Adipocyte (in vitro differentiated cells): ENCODE measurements at regions not wholly inside any gene's neighbourhood (a gene's known extent, or its start where the extent isn't known, plus 50 kb on each side); places are given as distances from the start of the nearest gene placed in this dataset.

Source experiments
- DNase-seq: peaks from one replicate; pipeline ENCODE4 v3.0.0-alpha.2; 2015; ENCODE audit warnings: low read depth
- H3K27me3 ChIP-seq: replicated peaks from 2 replicates; pipeline ENCODE4 v1.7.0; 2013; ENCODE audit warnings: mild to moderate bottlenecking, low read length, moderate library complexity; ENCODE audit not compliant: control insufficient read depth, insufficient read depth
- H3K36me3 ChIP-seq: 2 replicates; pipeline ENCODE4 v1.7.0; 2013; ENCODE audit warnings: low read length, mild to moderate bottlenecking, moderate library complexity; ENCODE audit not compliant: control insufficient read depth, insufficient read depth, severe bottlenecking
- H3K4me1 ChIP-seq: 2 replicates; pipeline ENCODE4 v1.7.0; 2013; ENCODE audit warnings: mild to moderate bottlenecking, low read length, moderate library complexity; ENCODE audit not compliant: control insufficient read depth, insufficient read depth
- H3K4me3 ChIP-seq: 2 replicates; pipeline ENCODE4 v1.7.0; 2013; ENCODE audit warnings: mild to moderate bottlenecking, low read length, moderate library complexity
- H3K9ac ChIP-seq: 2 replicates; pipeline ENCODE4 v1.7.0; 2013; ENCODE audit warnings: mild to moderate bottlenecking, low read length, moderate library complexity
- H3K9me3 ChIP-seq: 2 replicates; pipeline ENCODE4 v1.7.0; 2013; ENCODE audit warnings: mild to moderate bottlenecking, low read length, moderate library complexity; ENCODE audit not compliant: control insufficient read depth

GRCh38 chr5:107275333-107275732 is 395.4 kb downstream of the EFNA5 start:
- Histone ChIP-seq H3K9me3 (no peaks in the 10 kb centered on the region), H3K9ac (no peak overlapping the region), H3K27me3 (no peaks in the 10 kb centered on the region), H3K36me3 (no peaks in the 10 kb centered on the region), H3K4me1 (peaks cover 11% of the 10 kb centered on the region), H3K4me3 (no peak overlapping the region)
- no peak for DNase-seq

- no peaks in the 10 kb centered on the region for H3K36me3 ChIP-seq
- no peak overlapping the region for H3K9ac ChIP-seq
- H3K27me3 ChIP-seq = no peaks in the 10 kb centered on the region
- H3K9me3 ChIP-seq = no peaks in the 10 kb centered on the region
- DNase-seq = peak; percentile 45
- H3K4me1 ChIP-seq = peaks cover 11% of the 10 kb centered on the region
- no peak overlapping the region for H3K4me3 ChIP-seq
Measured at GRCh38 chr5:107274571-107274970, 396.2 kb downstream of the EFNA5 start.

GRCh38 chr5:107272954-107273353 is 397.8 kb downstream of the EFNA5 start:
- no peak for DNase-seq
- no peaks in the 10 kb centered on the region for H3K36me3 ChIP-seq

GRCh38 chr5:107272509-107272908 is 398.2 kb downstream of the EFNA5 start:
- no peaks in the 10 kb centered on the region for H3K36me3 ChIP-seq
- H3K9ac ChIP-seq = no peak overlapping the region
- H3K4me3 ChIP-seq = no peak overlapping the region
- H3K9me3 ChIP-seq = no peaks in the 10 kb centered on the region
- H3K27me3 ChIP-seq = no peaks in the 10 kb centered on the region
- peaks cover 11% of the 10 kb centered on the region for H3K4me1 ChIP-seq
- no peak for DNase-seq

More at GRCh38 chr5:107272954-107273353, 397.8 kb downstream of the EFNA5 start:
- Histone ChIP-seq H3K4me3 (no peak overlapping the region), H3K9ac (no peak overlapping the region), H3K27me3 (no peaks in the 10 kb centered on the region), H3K9me3 (no peaks in the 10 kb centered on the region), H3K4me1 (peaks cover 11% of the 10 kb centered on the region)

GRCh38 chr5:107271682-107272350 is 398.9 kb downstream of the EFNA5 start:
- no peaks in the 10 kb centered on the region for H3K36me3 ChIP-seq
- H3K27me3 ChIP-seq = no peaks in the 10 kb centered on the region
- no peak overlapping the region for H3K9ac ChIP-seq
- H3K4me3 ChIP-seq = no peak overlapping the region
- no peak for DNase-seq
- no peaks in the 10 kb centered on the region for H3K9me3 ChIP-seq
- peaks cover 11% of the 10 kb centered on the region for H3K4me1 ChIP-seq

GRCh38 chr5:107270561-107270960 is 400.2 kb downstream of the EFNA5 start:
- Histone ChIP-seq H3K9ac (no peak overlapping the region), H3K36me3 (no peaks in the 10 kb centered on the region), H3K9me3 (no peaks in the 10 kb centered on the region), H3K4me1 (peaks cover 11% of the 10 kb centered on the region), H3K27me3 (no peaks in the 10 kb centered on the region), H3K4me3 (no peak overlapping the region)
- DNase-seq = no peak

- H3K4me1 ChIP-seq = peaks cover 6% of the 10 kb centered on the region
- H3K9me3 ChIP-seq = no peaks in the 10 kb centered on the region
- no peak overlapping the region for H3K9ac ChIP-seq
- no peaks in the 10 kb centered on the region for H3K36me3 ChIP-seq
- no peak overlapping the region for H3K4me3 ChIP-seq
- DNase-seq = no peak
- no peaks in the 10 kb centered on the region for H3K27me3 ChIP-seq
Measured at GRCh38 chr5:107269678-107270077, 401.1 kb downstream of the EFNA5 start.

- no peaks in the 10 kb centered on the region for H3K27me3 ChIP-seq
- no peak for DNase-seq
- no peaks in the 10 kb centered on the region for H3K36me3 ChIP-seq
- H3K9ac ChIP-seq = no peak overlapping the region
- no peak overlapping the region for H3K4me3 ChIP-seq
- H3K9me3 ChIP-seq = no peaks in the 10 kb centered on the region
- peaks cover 1% of the 10 kb centered on the region for H3K4me1 ChIP-seq
Measured at GRCh38 chr5:107269256-107269655, 401.5 kb downstream of the EFNA5 start.

GRCh38 chr5:107268241-107268640 is 402.5 kb downstream of the EFNA5 start:
- Histone ChIP-seq H3K36me3 (no peaks in the 10 kb centered on the region), H3K9ac (no peak overlapping the region), H3K4me1 (peaks cover 5% of the 10 kb centered on the region), H3K27me3 (no peaks in the 10 kb centered on the region), H3K9me3 (no peaks in the 10 kb centered on the region), H3K4me3 (no peak overlapping the region)
- DNase-seq = no peak

- H3K27me3 ChIP-seq = no peaks in the 10 kb centered on the region
- peaks cover 9% of the 10 kb centered on the region for H3K4me1 ChIP-seq
- DNase-seq = no peak
- no peaks in the 10 kb centered on the region for H3K9me3 ChIP-seq
- no peak overlapping the region for H3K4me3 ChIP-seq
- no peak overlapping the region for H3K9ac ChIP-seq
- no peaks in the 10 kb centered on the region for H3K36me3 ChIP-seq
Measured at GRCh38 chr5:107266100-107266499, 404.6 kb downstream of the EFNA5 start.

GRCh38 chr5:107265193-107265592 is 405.5 kb downstream of the EFNA5 start:
- H3K36me3 ChIP-seq = no peaks in the 10 kb centered on the region
- no peak for DNase-seq
- H3K27me3 ChIP-seq = no peaks in the 10 kb centered on the region
- H3K4me3 ChIP-seq = no peak overlapping the region
- no peaks in the 10 kb centered on the region for H3K9me3 ChIP-seq
- H3K9ac ChIP-seq = no peak overlapping the region
- peaks cover 9% of the 10 kb centered on the region for H3K4me1 ChIP-seq
